Rectal smooth muscle tissue (tissue), 1 donor: ENCODE measurements at regions not wholly inside any gene's neighbourhood (a gene's known extent, or its start where the extent isn't known, plus 50 kb on each side); places are given as distances from the start of the nearest gene placed in this dataset.

Source experiments
- H3K27ac ChIP-seq: one replicate; pipeline ENCODE4 v1.7.0; 2013; ENCODE audit warnings: low read depth, low read length, inconsistent platforms
- H3K27me3 ChIP-seq: one replicate; pipeline ENCODE4 v1.7.0; 2013; ENCODE audit warnings: low read length; ENCODE audit not compliant: control insufficient read depth, insufficient read depth
- H3K36me3 ChIP-seq: one replicate; pipeline ENCODE4 v1.7.0; 2013; ENCODE audit warnings: low read length; ENCODE audit not compliant: control insufficient read depth, insufficient read depth
- H3K4me1 ChIP-seq: one replicate; pipeline ENCODE4 v1.7.0; 2013; ENCODE audit warnings: low read length; ENCODE audit not compliant: control insufficient read depth, insufficient read depth
- H3K4me3 ChIP-seq: one replicate; pipeline ENCODE4 v1.7.0; 2013; ENCODE audit warnings: low read length
- H3K9ac ChIP-seq: one replicate; pipeline ENCODE4 v1.7.0; 2013; ENCODE audit warnings: low read length

GRCh38 chr20:61049684-61050083 lies 202.4 kb upstream of the CDH4 start:
- Histone ChIP-seq H3K4me1 (no peaks in the 10 kb centered on the region), H3K4me3 (no peak overlapping the region), H3K27ac (no peak overlapping the region), H3K9ac (no peak overlapping the region), H3K36me3 (no peaks in the 10 kb centered on the region), H3K27me3 (no peaks in the 10 kb centered on the region)

- no peaks in the 10 kb centered on the region for H3K4me1 ChIP-seq
- no peak overlapping the region for H3K4me3 ChIP-seq
- no peaks in the 10 kb centered on the region for H3K27me3 ChIP-seq
- no peak overlapping the region for H3K27ac ChIP-seq
- no peaks in the 10 kb centered on the region for H3K36me3 ChIP-seq
- H3K9ac ChIP-seq: no peak overlapping the region
These were observed 201.6 kb upstream of the CDH4 start for GRCh38 chr20:61050336-61050890.

- Histone ChIP-seq H3K9ac (no peak overlapping the region), H3K27ac (no peak overlapping the region), H3K27me3 (no peaks in the 10 kb centered on the region), H3K4me1 (no peaks in the 10 kb centered on the region), H3K36me3 (no peaks in the 10 kb centered on the region), H3K4me3 (no peak overlapping the region)
These were observed 199.8 kb upstream of the CDH4 start for GRCh38 chr20:61052195-61052750.

- Histone ChIP-seq H3K4me1 (no peaks in the 10 kb centered on the region), H3K27me3 (no peaks in the 10 kb centered on the region), H3K36me3 (no peaks in the 10 kb centered on the region), H3K27ac (no peak overlapping the region), H3K9ac (no peak overlapping the region), H3K4me3 (no peak overlapping the region)
These were observed 199.2 kb upstream of the CDH4 start for GRCh38 chr20:61052776-61053442.

GRCh38 chr20:61053487-61053886 lies 198.6 kb upstream of the CDH4 start:
- H3K27me3 ChIP-seq: no peaks in the 10 kb centered on the region
- no peak overlapping the region for H3K9ac ChIP-seq
- H3K27ac ChIP-seq: no peak overlapping the region
- no peaks in the 10 kb centered on the region for H3K4me1 ChIP-seq
- no peak overlapping the region for H3K4me3 ChIP-seq
- no peaks in the 10 kb centered on the region for H3K36me3 ChIP-seq

- Histone ChIP-seq H3K4me3 (no peak overlapping the region), H3K27me3 (no peaks in the 10 kb centered on the region), H3K27ac (no peak overlapping the region), H3K36me3 (no peaks in the 10 kb centered on the region), H3K9ac (no peak overlapping the region), H3K4me1 (no peaks in the 10 kb centered on the region)
These were observed 198.2 kb upstream of the CDH4 start for GRCh38 chr20:61053889-61054288.

- no peak overlapping the region for H3K27ac ChIP-seq
- H3K27me3 ChIP-seq: no peaks in the 10 kb centered on the region
- no peaks in the 10 kb centered on the region for H3K4me1 ChIP-seq
- no peak overlapping the region for H3K9ac ChIP-seq
- H3K36me3 ChIP-seq: no peaks in the 10 kb centered on the region
- H3K4me3 ChIP-seq: no peak overlapping the region
These were observed 197.7 kb upstream of the CDH4 start for GRCh38 chr20:61054411-61054810.

- Histone ChIP-seq H3K4me3 (no peak overlapping the region), H3K36me3 (no peaks in the 10 kb centered on the region), H3K4me1 (no peaks in the 10 kb centered on the region), H3K27me3 (no peaks in the 10 kb centered on the region), H3K27ac (no peak overlapping the region), H3K9ac (no peak overlapping the region)
These were observed 196.7 kb upstream of the CDH4 start for GRCh38 chr20:61055180-61056010.

GRCh38 chr20:61056116-61056515 lies 195.9 kb upstream of the CDH4 start:
- no peak overlapping the region for H3K27ac ChIP-seq
- H3K4me1 ChIP-seq: no peaks in the 10 kb centered on the region
- H3K27me3 ChIP-seq: no peaks in the 10 kb centered on the region
- no peaks in the 10 kb centered on the region for H3K36me3 ChIP-seq
- H3K4me3 ChIP-seq: no peak overlapping the region
- no peak overlapping the region for H3K9ac ChIP-seq

GRCh38 chr20:61056627-61057442 lies 195.2 kb upstream of the CDH4 start:
- Histone ChIP-seq H3K27ac (no peak overlapping the region), H3K4me1 (no peaks in the 10 kb centered on the region), H3K9ac (no peak overlapping the region), H3K4me3 (no peak overlapping the region), H3K27me3 (no peaks in the 10 kb centered on the region), H3K36me3 (no peaks in the 10 kb centered on the region)

GRCh38 chr20:61057443-61058121 lies 194.5 kb upstream of the CDH4 start:
- H3K4me1 ChIP-seq: no peaks in the 10 kb centered on the region
- no peaks in the 10 kb centered on the region for H3K36me3 ChIP-seq
- H3K4me3 ChIP-seq: no peak overlapping the region
- H3K9ac ChIP-seq: no peak overlapping the region
- H3K27me3 ChIP-seq: no peaks in the 10 kb centered on the region
- no peak overlapping the region for H3K27ac ChIP-seq
